ENCODE measurements at regions not wholly inside any gene's neighbourhood (a gene's known extent, or its start where the extent isn't known, plus 50 kb on each side); places are given as distances from the start of the nearest gene placed in this dataset.

GRCh38 chr20:5401277-5401875, 84.6 kb upstream of the PROKR2 start:
- no peak for TF ChIP-seq SP2 (IDR thresholded peaks at IDR 0.05; ENCODE audit: low read length)
- TF ChIP-seq CTCF (IDR thresholded peaks at IDR 0.05; ENCODE audit: control extremely low read depth in 1 of 3, insufficient read depth in 1 of 3, low read depth in 1 of 3, low read length in 3 of 3) = no peak
- TF ChIP-seq RXRA (IDR thresholded peaks at IDR 0.05; ENCODE audit: insufficient read depth, low read depth, low read length) = no peak
- TF ChIP-seq RFX5 (IDR thresholded peaks at IDR 0.05; ENCODE audit: borderline replicate concordance, low read depth, low read length) = no peak
- TF ChIP-seq CREB1 (IDR thresholded peaks at IDR 0.05) = no peak
- no peak for TF ChIP-seq POLR2A (IDR thresholded peaks at IDR 0.05; ENCODE audit: control extremely low read depth in 1 of 2, low read depth in 2 of 2, low read length in 2 of 2)
- TF ChIP-seq HDAC2 (IDR thresholded peaks at IDR 0.05; ENCODE audit: borderline replicate concordance in 1 of 2, low read depth in 2 of 2, low read length in 2 of 2) = no peak
- TF ChIP-seq GABPA (IDR thresholded peaks at IDR 0.05; ENCODE audit: borderline replicate concordance, insufficient read depth, low read length) = no peak
- TF ChIP-seq NRF1 (IDR thresholded peaks at IDR 0.05; ENCODE audit: low read depth, low read length) = no peak
- no peak for TF ChIP-seq EGR1 (IDR thresholded peaks at IDR 0.05; ENCODE audit: borderline replicate concordance, low read depth, low read length)
- no peak for TF ChIP-seq TAF1 (IDR thresholded peaks at IDR 0.05; ENCODE audit: low read depth, low read length)
